Inflammatory macrophage treated with lipopolysaccharide for 1 hour (primary cell): ENCODE measurements at regions not wholly inside any gene's neighbourhood (a gene's known extent, or its start where the extent isn't known, plus 50 kb on each side); places are given as distances from the start of the nearest gene placed in this dataset.

Experiments
- DNase-seq, 2 donors: peaks; one replicate each; pipeline ENCODE4 v3.0.0-alpha.2; 2020 to 2022

DNA sequence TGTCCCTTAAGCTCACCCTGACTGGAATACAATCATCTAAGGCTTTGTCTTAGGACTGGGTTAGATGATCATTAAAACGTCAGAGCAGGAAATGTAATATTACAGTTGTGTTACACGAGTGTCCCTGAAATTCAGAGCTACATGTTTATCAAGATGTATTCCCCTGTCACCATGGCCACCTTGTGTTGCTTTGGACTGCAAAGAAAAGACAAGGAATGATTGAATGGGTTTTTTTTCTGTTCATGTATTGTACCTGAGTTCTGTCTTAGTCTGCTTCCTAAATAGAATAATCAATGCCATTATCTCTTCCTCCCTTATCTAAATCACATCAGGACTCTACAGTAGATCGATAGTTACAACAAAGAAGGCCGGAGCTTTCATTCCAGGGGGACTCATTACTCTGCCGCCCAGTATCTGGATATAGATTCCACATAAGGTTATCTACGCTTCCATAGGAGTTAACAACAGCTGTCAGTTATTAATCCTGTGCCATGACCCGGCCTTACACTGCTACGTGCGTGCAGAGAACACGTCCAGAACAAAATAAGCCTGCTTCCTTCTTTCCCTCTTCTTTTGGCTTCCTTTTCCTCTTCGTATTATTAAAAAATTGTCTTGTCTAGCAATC is 274.1 kb upstream of the SASH1 start:
- no peak for DNase-seq

DNA sequence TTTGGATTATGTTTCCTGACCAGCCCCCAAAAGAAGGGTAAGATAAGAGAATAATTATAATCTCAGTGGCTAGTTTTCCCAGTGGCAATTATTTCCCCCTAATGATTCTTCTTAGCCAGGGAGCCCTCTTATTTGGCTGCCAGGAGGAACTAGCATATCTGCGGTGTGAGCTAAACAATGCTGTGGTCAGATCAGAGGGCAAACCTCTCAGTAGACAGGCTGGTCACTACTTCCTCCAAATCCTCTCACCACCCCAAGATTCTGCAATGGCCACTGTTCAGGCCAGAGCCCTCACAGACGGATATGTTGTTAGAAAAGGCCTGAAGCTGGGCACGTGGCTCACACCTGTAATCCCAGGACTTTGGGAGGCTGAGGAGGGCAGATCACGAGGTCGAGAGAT is 273.4 kb upstream of the SASH1 start:
- DNase-seq = no peak

- DNase-seq = no peak
Observed at GRCh38 chr6:148074291-148074690, 268.3 kb upstream of the SASH1 start.

DNA sequence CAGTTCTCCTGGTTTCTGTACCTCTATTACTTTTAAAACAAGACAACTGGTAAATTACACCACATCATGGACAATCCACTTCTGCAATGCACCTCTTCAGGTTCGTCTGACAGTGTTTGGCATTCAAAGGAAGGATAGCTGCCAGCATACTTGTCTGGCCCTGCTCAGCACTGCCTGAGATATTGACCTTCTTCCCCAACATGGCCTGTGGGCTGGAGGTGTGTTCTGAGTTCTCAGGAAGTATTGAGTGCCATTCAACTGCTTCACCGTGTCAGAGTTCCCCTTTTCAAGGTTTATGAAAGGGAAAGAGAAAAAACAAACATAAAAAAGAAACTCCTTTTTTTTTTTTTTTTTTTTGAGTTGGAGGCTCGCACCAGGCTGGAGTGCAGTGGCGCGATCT is 267.9 kb upstream of the SASH1 start:
- no peak for DNase-seq

DNA sequence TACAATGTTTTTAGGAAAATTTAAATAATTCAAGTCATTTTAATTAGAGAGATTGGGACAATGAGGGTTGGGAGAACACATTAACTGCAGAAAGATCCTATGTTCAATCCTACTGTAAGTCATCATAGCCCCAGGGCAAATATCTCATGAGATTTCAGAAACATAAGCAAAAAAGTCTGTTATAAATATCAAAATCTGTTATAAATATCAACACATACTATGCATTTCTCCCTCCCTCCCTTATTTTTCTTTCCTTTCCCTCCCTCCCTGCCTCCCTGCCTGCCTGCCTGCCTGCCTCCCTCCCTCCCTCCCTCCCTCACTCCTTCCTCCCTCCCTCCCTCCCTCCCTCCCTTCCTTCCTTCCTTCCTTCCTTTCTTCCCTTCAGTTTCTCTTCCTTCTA is 267.3 kb upstream of the SASH1 start:
- no peak for DNase-seq

- no peak for DNase-seq
Observed at GRCh38 chr6:148076051-148076450, 266.6 kb upstream of the SASH1 start.

- DNase-seq = no peak
Observed at GRCh38 chr6:148080315-148080714, 262.3 kb upstream of the SASH1 start.

GRCh38 chr6:148081076-148081475 is 261.6 kb upstream of the SASH1 start:
- DNase-seq = no peak

- no peak for DNase-seq
Observed at GRCh38 chr6:148082044-148082443, 260.6 kb upstream of the SASH1 start.

GRCh38 chr6:148082696-148083095 is 259.9 kb upstream of the SASH1 start:
- DNase-seq = no peak

DNA sequence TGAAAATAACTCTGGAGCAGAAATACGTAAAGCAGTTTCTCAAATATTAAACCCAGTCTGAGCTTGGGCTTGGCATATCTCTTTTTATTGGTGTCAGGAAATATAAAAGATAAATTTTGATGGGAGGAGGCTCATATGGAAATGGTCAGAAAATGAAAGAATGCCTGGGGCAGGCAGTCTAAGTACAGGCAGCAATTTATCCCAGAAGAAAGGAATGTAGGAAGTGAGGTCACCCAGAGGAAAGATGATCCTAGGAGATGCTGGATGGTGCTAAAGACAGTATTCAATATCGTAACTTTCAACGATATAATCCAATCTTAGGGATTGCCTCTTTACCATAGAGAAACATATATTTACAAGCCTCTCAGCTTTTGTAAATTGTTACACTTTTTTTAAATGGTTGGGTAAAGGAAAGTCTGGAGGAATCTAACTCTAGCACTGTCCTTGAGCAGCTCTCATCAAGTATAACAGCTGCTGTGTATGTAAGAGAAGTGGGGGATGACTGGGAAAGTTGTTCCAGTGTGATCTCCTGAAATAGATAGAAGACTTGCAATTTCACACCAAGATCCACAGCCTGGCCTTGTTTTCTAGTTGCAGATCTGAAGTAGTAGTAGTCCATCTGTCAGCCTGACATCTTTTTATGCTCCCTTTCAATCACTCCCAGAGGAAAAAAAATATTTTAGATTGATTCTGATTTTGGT is 256.9 kb upstream of the SASH1 start:
- no peak for DNase-seq

DNA sequence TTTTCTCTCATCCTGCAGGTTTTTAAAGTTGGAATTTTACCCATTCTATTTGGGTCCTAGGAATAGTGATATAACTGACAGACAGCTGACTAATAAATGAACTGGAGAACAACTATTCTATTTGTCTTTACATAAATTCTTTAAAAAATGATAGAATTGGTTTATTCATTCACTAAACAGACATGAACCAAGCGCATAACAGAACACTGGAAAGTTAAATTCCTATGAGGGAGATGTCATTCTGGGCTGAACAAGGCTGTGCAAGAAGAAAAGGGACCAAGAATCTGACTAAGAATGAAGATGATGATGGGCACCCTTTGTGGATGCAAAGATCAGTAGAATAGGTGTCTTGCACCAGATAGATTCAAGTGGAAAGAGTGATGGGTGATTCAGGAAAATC is 256.3 kb upstream of the SASH1 start:
- no peak for DNase-seq

- no peak for DNase-seq
Observed at GRCh38 chr6:148086843-148087242, 255.8 kb upstream of the SASH1 start.

GRCh38 chr6:148087659-148088058 is 255.0 kb upstream of the SASH1 start:
- DNase-seq = no peak

- no peak for DNase-seq
Observed at GRCh38 chr6:148090326-148090725, 252.3 kb upstream of the SASH1 start.

DNA sequence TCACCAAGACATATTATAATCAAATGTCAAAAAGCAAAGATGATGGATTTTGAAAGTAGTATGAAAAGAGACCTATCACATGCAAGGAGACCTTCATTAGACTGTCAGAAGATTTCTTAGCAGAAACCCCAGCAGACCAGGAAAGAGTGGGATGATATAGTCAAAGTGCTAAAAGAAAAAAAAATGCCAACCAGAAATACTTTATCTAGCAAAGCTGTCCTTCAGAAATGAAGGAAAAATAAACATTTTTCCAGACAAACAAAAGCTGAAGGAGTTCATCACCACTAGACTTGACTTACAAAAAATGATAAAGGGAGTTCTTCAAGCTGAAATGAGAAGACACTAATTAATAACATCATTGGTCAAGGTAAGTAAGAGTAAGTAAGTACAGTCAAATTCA is 251.2 kb upstream of the SASH1 start:
- DNase-seq = no peak

GRCh38 chr6:148103436-148103835 is 239.2 kb upstream of the SASH1 start:
- no peak for DNase-seq

DNA sequence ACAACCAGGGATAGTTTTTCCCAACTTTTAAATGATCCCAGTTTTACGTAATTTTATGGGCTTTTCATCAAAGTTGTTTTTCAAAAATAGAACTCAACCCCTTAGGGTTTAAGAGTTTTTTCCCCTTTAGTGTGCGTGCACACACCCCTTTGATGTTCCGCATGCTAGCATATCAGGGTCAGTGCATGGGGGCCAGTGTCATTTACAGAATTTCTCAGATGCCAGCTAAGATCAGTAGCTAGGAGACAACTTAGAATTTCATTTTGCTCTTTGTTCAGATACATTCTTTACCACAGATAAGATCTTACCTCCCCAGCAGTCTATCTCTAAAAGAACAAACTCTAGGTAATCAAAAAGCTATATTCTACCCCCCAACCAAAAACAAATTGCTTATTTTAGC is 238.5 kb upstream of the SASH1 start:
- no peak for DNase-seq

DNA sequence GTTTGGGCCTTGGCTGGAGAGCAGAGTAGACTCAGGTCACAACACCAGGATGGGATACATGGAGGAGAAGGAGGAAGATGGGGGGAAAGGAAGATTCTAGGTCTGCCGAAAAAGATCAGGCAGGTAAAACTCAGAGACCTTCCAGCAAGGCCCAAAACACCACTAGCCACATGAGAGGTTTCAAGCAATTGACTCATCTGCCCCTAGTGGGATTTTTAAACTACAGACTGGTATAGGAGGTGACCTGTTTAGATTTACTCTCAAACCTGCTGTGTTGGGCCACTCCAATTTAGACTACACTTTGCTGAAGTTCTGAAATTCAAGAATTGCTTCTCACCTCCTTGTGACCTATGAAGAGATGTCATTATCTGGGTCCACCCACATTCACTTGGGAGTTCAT is 236.9 kb upstream of the SASH1 start:
- no peak for DNase-seq

DNA sequence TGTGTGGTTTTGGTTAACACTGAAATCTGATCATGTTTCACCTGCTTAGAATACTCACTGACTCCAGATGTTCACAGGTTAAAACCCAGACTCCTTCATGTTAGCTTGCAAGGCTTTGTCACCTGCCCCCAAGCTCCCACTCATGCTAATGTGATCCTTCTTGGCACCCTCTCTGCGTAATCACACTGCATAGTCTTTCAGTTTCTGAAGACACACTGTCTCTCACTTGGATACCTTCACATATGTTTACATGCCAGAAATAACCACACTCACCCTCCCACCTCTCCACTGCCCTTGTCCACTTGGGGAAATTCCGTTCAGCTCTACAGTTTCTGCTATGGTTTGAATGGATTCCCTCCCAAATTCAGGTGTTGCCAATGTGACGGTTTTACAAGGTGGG is 234.7 kb upstream of the SASH1 start:
- DNase-seq = no peak

DNA sequence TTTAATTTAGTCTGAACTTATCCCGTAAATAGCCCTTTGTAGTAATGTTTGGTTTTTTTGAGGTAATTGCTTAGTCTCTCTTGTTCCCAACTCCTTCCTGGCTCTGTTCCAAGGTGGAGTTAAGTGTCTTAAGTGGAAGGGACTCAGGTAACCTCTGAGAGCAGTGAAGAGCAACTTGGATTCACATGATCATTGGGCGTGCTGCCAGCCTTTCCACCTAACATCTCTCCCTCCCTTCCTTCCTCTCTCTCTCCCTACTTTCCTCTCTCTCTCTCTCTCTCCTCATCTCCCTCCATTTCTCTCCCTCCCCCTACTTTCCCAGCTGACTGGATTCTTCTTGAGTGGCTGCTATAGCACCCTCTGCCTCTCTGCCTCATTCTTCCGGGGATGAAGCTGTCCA is 232.9 kb upstream of the SASH1 start:
- DNase-seq = no peak

- no peak for DNase-seq
Observed at GRCh38 chr6:148110925-148111324, 231.7 kb upstream of the SASH1 start.

DNA sequence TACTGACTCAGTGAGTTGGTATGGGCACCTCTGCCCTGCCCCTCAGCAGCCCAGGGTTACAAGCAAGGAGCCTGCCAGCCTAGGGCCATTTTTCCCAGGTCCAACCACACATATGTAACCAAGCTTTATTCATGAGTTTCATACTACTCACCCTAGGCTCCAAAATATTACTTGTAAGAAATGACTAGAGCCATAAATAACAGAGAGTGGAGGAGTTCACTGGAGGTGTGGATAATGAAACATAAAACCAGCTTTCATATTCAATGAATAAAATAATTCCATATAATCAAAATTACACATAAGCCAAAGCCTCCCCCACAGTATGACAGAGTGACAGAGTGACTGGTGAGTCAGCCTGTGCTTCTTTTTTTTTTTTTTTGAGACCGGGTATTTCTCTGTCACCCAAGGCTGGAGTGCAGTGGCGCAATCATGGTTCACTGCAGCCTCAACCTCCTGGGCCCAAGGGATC is 229.8 kb upstream of the SASH1 start:
- peak; percentile 2 to 22 for DNase-seq

DNA sequence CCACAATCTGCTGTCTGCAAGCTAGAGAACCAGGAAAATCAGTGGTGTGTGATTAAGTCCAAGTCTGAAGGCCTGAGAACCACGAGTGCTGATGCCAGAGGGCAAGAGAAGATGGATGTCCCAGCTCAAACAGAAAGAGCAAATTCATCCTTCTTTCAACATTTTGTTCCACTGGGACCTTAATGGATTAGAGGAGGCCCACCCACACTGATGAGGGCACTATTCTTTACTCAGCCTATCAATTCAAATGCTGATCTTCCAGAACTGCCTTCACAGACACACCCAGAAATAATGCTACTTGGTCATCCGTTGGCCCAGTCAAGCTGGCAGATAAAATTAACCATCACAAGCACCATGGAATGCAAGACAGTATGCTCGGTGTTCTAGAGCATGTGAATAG is 226.6 kb upstream of the SASH1 start:
- DNase-seq = no peak

- DNase-seq = no peak
Observed at GRCh38 chr6:148118244-148118643, 224.4 kb upstream of the SASH1 start.
